NCI-H1105 (cell line): ENCODE measurements at regions not wholly inside any gene's neighbourhood (a gene's known extent, or its start where the extent isn't known, plus 50 kb on each side); places are given as distances from the start of the nearest gene placed in this dataset.

ENCODE experiments used
- DNase-seq: peaks from one replicate; lab custom pipeline; 2025; lab: John Stamatoyannopoulos, UW

DNA sequence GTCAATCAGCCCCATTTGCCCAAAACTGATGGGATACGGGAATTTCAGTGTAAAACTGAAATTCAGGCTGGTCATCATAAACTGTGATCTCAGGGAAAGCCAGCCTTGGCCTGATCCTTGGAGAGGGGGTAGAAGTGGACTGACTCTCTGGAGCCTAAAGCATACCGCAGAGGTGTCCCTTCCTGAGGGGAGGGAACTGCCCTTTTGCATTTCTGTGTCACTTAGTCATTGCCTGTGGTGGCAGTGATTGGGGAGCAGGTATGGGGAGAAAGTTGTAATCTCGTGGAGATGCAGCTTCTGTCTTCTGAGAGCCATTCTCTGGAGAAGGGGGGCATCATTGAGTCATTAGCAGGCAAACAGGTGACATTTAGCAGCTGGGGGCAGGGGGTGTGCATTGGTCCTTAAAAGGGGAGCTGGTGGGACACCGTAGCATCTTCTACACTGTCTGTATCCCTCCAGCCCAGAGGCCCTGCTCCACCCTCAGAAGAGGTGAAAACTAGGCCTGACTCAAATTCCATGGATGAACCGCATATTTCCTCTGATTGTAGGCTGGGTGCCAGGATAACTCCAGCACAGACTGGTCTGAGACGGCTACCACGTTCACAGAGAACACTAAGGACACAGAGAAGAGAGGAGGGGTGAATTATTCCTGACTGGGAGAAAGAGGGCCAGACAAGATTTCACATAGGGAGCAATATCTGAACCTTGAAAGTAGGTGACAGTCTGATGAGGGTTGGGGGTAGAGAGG, 143.3 kb downstream of the SEC61B start:
- DNase-seq, result no peak

DNA sequence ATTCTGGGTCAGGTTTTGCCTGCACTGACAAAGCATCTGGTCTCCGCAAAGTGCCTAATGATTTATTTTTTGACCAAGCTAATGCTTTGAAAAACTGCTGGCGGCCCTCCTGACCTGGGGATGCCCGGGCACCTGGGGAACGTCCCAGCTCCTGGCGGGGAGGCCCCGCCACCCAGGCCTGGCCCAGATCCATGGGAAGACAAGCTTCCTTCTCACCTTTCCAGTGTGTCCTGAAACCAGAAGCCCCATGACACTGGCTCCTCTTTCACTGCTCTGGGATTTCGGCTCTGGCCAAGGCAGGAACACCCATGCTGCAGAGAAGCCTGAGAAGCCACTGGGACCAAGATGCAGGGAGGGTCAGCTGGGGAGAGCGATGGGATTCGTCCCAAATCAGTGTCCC, 144.1 kb downstream of the SEC61B start:
- no peak for DNase-seq

GRCh38 chr9:99366621-99367020, 144.5 kb downstream of the SEC61B start:
- no peak for DNase-seq

GRCh38 chr9:99368341-99369326, 146.6 kb downstream of the SEC61B start:
- no peak for DNase-seq

DNA sequence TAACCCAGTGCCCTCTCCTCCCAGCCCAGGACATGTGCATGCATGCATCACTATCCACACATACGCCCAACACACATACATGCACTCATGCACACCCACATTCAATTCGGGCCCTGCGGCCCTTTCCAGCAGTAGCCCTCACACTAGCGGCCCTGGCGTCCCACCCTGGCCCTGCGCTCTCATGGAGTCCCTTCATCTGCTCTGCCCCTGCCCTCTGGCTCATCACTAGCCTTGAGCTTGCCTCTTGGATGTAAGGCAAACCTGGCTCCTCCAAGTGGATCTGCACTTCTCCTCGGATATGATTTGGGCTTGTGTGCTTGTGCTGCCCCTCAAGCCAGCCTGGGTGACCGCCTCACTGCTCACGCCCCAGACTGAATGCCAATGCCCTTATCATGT, 147.2 kb downstream of the SEC61B start:
- DNase-seq, result no peak

- DNase-seq, result no peak
These were observed 148.3 kb downstream of the SEC61B start for GRCh38 chr9:99370376-99370775.

GRCh38 chr9:99371376-99371775, 149.3 kb downstream of the SEC61B start:
- no peak for DNase-seq

DNA sequence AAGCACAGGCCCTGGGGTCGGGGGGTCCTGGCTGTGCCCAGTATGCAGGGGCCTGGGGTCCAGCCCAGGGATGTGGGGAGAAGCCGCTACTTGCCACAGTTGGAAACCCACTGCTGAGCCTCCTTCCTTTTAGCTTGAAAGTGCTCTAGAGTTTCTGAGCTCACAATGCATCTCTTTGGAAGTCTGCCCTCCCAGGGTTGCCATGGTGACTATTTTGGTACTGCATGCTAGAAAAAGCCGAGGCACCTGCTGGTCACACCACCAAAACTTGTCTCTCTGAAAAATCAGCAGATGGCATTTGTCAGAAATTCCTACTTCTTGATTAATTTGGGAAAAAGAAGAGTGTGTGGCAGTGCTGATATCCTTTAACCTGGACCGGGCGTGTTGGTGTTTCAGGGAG, 151.8 kb downstream of the SEC61B start:
- peak; percentile 15 for DNase-seq

DNA sequence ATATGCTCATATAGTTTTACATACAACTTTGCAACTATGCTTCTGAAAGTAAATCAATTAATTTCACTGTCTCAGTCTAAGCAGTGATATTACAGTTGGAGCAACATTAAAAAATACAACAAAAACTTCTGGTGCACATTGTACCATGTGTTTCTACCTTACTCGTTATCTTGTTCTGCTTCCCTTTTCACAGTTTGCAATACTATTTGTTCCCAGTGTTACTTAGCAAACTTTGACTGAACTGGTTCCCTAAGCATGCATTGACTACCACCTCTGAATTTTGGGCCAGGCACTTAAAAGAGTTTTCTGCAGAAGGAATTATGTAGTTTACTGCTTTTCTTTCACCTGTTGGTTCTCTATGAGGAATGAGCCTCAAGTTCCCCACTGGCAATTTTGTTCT, 152.7 kb downstream of the SEC61B start:
- no peak for DNase-seq

DNA sequence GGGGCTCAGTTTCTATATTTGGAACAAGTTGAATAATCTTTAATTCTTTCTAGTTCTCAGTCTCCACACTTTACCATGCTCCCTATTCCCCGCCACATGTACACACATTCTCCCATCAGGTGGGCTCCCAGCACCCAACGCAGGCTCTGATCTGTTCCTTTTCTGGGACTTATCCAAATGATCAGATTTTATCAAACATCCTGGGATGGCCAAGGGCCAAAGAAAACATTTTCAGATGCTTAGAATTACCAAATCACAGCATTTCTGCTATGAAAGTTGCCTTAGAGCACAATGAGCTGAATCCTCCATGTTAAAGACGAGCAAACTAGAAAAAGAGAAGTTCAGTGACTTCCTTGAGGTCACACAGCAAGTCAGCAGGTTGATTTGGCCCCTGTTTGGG, 153.4 kb downstream of the SEC61B start:
- no peak for DNase-seq

- no peak for DNase-seq
These were observed 156.0 kb downstream of the SEC61B start for GRCh38 chr9:99377790-99378775.

GRCh38 chr9:99383536-99383935, 161.5 kb downstream of the SEC61B start:
- DNase-seq, result no peak

GRCh38 chr9:99385215-99385614, 163.1 kb downstream of the SEC61B start:
- no peak for DNase-seq

GRCh38 chr9:99385814-99386279, 163.8 kb downstream of the SEC61B start:
- DNase-seq, result no peak

DNA sequence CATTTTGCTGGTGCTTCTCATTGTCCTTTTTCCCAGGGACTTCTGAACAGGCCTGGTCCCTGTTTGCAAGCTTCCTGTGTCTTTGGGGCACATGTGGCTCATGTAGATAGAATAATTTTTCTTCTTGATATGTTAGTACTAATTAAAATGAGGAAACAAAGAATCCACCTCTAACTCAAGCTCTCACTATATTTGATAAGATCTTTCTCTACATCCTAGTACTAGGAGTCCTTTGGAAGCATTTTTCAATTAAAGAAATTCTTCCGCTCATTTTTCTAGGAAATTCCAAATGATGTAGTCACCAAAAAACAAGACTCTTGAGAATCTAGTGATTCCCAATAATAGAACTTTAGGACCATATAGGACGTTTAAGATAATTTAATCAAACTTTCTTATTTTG, 165.3 kb downstream of the SEC61B start:
- DNase-seq, result no peak

DNA sequence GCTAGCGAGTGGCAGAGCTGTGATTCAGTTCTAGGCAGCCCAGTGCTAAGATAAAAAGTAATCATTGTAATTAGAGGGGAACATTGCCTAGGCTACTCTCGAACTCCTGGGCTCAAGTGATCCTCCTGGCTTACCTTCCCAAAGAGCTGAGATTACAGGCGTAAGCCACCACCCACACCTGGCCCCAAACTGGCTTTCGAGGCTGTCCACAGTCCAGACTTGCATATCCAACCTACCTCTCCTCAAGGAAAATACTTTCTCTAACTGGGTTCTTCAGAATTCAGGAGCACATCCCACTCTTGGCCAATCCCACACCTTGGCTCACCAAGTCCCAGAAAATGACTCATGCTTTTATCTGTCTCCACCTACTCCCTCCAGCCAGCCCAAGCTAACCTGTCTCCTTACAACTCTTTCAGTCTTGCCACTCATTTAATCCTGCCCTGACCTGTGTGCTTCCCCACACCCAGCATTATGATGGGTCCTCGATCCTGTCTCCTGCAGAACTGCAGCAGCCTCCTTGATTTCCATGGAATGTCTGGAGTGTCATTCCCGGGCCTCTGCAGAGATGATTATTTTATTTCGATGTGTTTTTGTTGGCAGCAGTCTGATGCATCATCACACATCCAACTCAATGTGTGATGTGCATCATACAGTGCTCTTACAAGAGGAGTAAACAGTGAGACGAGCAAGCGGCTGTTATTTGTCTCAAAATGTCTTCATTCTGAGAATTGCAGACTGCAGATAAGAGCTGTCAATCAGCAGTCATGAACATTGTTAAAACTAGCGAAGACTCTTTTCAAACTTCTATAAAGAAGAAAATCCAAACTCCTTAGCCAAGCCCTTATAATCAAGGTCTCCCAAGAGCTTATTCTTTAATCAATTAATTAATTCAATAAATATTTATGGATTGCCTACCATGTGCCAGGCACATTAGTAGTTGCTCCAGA, 167.3 kb downstream of the SEC61B start:
- no peak for DNase-seq

- no peak for DNase-seq
These were observed 170.0 kb downstream of the SEC61B start for GRCh38 chr9:99391937-99392594.

GRCh38 chr9:99392986-99393385, 170.9 kb downstream of the SEC61B start:
- DNase-seq, result no peak

DNA sequence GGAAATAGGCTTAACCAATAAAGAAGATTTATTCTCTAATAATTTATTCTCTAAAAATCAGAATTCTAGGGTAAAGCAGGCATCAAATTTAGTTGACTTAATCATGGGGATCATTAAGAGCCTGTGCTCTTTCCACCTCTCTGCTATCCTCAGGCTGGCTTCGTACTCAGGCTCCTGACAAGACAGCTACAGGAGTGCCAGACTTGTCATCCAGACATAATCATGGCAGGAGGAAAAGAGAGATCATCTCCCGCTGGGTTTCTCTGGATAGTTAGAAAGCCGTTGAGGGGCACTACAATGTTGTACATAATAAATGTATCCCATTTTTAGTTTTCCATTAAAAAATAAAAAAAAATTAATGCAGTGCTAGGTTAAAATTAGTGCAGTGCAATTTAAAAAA, 171.9 kb downstream of the SEC61B start:
- DNase-seq, result no peak

GRCh38 chr9:99398241-99398640, 176.2 kb downstream of the SEC61B start:
- DNase-seq, result no peak
